ENCODE measurements at regions not wholly inside any gene's neighbourhood (a gene's known extent, or its start where the extent isn't known, plus 50 kb on each side); places are given as distances from the start of the nearest gene placed in this dataset.

DNA sequence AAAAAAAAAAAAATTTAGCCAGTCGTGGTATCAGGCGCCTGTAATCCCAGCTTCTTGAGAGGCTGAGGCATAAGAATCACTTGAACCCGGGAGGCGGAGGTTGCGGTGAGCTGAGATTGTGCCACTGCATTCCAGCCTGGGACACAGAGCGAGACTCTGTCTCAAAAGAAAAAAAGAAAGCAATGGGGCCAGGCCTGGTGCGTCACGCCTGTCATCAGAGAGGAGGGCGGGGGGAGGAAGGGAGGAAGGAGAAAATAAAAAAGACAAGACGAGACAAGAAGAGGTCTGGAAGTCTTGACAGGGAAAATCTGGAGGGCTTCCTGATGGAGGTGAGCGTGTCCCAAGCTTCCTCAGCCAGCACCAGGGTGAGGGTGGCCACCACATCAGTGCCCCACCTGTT is 54.9 kb upstream of the PTPRS start:
- Histone ChIP-seq H3F3A (ENCODE audit: insufficient read depth, low read depth) (no peaks in the 10 kb centered on the region), H3K79me2 (ENCODE audit: low read depth) (no peaks in the 10 kb centered on the region), H4K20me1 (ENCODE audit: insufficient read depth) (no peaks in the 10 kb centered on the region), H3K9me3 (ENCODE audit: insufficient read depth, low read depth) (no peaks in the 10 kb centered on the region), H2AFZ (no peak overlapping the region), H3K4me1 (replicated peaks; ENCODE audit: insufficient read depth) (no peaks in the 10 kb centered on the region), H3K27me3 (ENCODE audit: insufficient read depth, low read depth) (peaks cover 52% of the 10 kb centered on the region), H3K4me3 (no peak overlapping the region), H3K4me2 (no peak overlapping the region), H3K9me2 (ENCODE audit: insufficient read depth) (no peaks in the 10 kb centered on the region), H3K27ac (no peak overlapping the region), H3K36me3 (ENCODE audit: low read depth) (no peaks in the 10 kb centered on the region)
- ChIA-PET CTCF (no interaction called here), POLR2A (ENCODE audit: unreplicated experiment) (no interaction called here)
- TF ChIP-seq, protein P1, sequence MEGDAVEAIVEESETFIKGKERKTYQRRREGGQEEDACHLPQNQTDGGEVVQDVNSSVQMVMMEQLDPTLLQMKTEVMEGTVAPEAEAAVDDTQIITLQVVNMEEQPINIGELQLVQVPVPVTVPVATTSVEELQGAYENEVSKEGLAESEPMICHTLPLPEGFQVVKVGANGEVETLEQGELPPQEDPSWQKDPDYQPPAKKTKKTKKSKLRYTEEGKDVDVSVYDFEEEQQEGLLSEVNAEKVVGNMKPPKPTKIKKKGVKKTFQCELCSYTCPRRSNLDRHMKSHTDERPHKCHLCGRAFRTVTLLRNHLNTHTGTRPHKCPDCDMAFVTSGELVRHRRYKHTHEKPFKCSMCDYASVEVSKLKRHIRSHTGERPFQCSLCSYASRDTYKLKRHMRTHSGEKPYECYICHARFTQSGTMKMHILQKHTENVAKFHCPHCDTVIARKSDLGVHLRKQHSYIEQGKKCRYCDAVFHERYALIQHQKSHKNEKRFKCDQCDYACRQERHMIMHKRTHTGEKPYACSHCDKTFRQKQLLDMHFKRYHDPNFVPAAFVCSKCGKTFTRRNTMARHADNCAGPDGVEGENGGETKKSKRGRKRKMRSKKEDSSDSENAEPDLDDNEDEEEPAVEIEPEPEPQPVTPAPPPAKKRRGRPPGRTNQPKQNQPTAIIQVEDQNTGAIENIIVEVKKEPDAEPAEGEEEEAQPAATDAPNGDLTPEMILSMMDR (conservative IDR thresholded peaks at IDR 0.05), result no peak
- TF ChIP-seq EZH2 (IDR thresholded peaks at IDR 0.05; ENCODE audit: low read depth), result no peak
- DNase-seq, result no peak
- no TSS peak for BruUV-seq (replicated peaks)
- intact Hi-C loops (cut with micrococcal nuclease; ENCODE audit: unreplicated experiment), result no loop called here

DNA sequence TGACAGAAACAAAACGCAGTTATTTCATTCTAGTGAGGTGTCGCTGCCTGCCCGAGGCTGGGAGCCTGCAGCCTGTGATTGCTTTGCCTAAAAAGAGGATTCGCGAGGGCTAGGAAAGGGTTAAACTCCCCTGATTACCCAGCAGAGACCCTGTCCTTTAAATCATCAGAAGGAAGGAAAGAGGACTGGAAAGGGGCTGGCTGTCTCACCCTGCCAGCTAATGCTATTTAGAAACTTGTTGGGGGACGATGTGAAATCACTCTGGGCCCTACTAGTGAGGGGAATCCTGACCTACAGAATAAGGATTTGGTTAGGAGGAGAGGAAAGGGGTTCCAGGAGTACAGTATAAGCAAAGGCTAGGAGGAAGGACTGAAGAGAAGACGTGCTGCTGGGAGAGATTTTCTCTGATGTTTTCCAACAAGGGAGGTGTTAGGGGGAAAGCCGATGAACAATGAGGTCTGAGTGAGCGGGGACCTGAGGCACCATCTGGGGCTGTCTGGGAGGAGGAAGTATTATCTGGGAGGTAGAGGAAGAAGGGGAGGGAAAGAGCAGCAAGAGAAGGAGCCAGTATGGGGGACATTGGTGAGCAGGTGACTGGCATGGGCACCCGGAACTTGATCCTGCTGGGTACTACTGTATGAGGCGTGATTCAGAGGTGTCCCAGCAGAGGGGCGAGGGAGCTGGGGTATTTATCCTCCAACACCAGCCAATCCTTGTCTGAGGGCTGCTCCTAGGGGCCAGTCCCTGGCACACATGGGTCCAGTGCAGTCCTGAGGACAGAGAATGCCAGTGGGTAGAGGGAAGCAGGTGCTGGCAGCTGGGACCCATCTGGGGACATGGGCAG is 55.7 kb upstream of the PTPRS start:
- Histone ChIP-seq H3K27ac (no peak overlapping the region), H3K9me3 (ENCODE audit: insufficient read depth, low read depth) (no peaks in the 10 kb centered on the region), H3K9me2 (ENCODE audit: insufficient read depth) (no peaks in the 10 kb centered on the region), H3K4me2 (no peak overlapping the region), H3K4me3 (no peak overlapping the region), H2AFZ (no peak overlapping the region), H3K79me2 (ENCODE audit: low read depth) (no peaks in the 10 kb centered on the region), H3K4me1 (replicated peaks; ENCODE audit: insufficient read depth) (no peaks in the 10 kb centered on the region), H3K27me3 (ENCODE audit: insufficient read depth, low read depth) (peaks cover 59% of the 10 kb centered on the region), H4K20me1 (ENCODE audit: insufficient read depth) (no peaks in the 10 kb centered on the region), H3K36me3 (ENCODE audit: low read depth) (no peaks in the 10 kb centered on the region), H3F3A (ENCODE audit: insufficient read depth, low read depth) (no peaks in the 10 kb centered on the region)
- intact Hi-C loops (cut with micrococcal nuclease; ENCODE audit: unreplicated experiment), result no loop called here
- DNase-seq, result no peak
- no TSS peak for BruUV-seq (replicated peaks)
- no peak for TF ChIP-seq EZH2 (IDR thresholded peaks at IDR 0.05; ENCODE audit: low read depth)
- TF ChIP-seq, protein P1 (conservative IDR thresholded peaks at IDR 0.05), result no peak
- ChIA-PET POLR2A (ENCODE audit: unreplicated experiment) (no interaction called here), CTCF (no interaction called here)

DNA sequence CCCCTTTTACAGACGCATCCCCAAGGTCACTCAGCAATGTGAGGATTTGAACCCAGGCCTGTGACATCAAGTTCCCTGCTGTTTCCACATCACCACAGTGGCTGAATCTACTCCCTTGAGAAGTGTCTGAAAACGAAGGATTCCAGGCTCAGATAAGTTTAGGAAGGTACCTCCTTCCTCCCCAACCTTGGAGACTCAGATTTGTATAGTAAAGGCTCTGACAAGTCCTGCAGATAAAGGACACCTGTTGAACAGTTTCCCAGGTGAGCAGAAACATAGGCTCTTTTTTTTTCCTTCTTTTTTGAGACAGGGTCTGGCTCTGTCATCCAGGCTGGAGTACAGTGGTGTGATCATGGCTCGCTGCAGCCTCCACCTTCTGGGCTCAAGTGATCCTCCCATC is 56.4 kb upstream of the PTPRS start:
- H3K4me1 ChIP-seq (replicated peaks; ENCODE audit: insufficient read depth), result no peaks in the 10 kb centered on the region
- H3K27ac ChIP-seq, result no peak overlapping the region
- no peaks in the 10 kb centered on the region for H3K9me3 ChIP-seq (ENCODE audit: insufficient read depth, low read depth)
- no peaks in the 10 kb centered on the region for H3K9me2 ChIP-seq (ENCODE audit: insufficient read depth)
- TF ChIP-seq, protein P1 (conservative IDR thresholded peaks at IDR 0.05), result no peak
- no peak for TF ChIP-seq EZH2 (IDR thresholded peaks at IDR 0.05; ENCODE audit: low read depth)
- no peaks in the 10 kb centered on the region for H3K36me3 ChIP-seq (ENCODE audit: low read depth)
- no peak for DNase-seq
- CTCF ChIA-PET, result no interaction called here
- no peaks in the 10 kb centered on the region for H3F3A ChIP-seq (ENCODE audit: insufficient read depth, low read depth)
- no TSS peak for BruUV-seq (replicated peaks)
- peaks cover 59% of the 10 kb centered on the region for H3K27me3 ChIP-seq (ENCODE audit: insufficient read depth, low read depth)
- POLR2A ChIA-PET (ENCODE audit: unreplicated experiment), result no interaction called here
- no peak overlapping the region for H2AFZ ChIP-seq
- H3K79me2 ChIP-seq (ENCODE audit: low read depth), result no peaks in the 10 kb centered on the region
- intact Hi-C loops (cut with micrococcal nuclease; ENCODE audit: unreplicated experiment), result no loop called here
- H3K4me3 ChIP-seq, result no peak overlapping the region
- no peaks in the 10 kb centered on the region for H4K20me1 ChIP-seq (ENCODE audit: insufficient read depth)
- H3K4me2 ChIP-seq, result no peak overlapping the region

All from PC-9 (cell line).